ENCODE measurements at regions not wholly inside any gene's neighbourhood (a gene's known extent, or its start where the extent isn't known, plus 50 kb on each side); places are given as distances from the start of the nearest gene placed in this dataset.

DNA sequence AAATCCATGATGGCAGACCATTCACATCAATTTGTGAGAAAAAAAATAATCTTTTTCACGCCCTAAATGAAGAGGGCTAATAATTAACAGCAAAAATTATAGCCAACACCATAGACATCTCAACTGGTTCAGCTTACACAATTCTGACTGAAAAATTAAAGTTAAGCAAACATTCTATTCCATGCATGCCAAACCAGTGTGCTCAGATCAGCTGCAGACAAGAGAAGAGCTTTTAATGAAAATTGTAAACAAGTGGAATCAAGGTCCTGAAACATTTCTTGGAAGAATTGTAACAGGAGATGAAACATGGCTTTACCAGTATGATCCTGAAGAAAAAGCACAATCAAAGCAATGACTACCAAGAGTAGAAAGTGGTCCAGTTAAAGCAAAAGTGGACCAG, 710.4 kb downstream of the EPHA7 start:
- ATAC-seq (no peak), FAIRE-seq (no peak), DNase-seq (no peak)
- TF ChIP-seq, protein P1, sequence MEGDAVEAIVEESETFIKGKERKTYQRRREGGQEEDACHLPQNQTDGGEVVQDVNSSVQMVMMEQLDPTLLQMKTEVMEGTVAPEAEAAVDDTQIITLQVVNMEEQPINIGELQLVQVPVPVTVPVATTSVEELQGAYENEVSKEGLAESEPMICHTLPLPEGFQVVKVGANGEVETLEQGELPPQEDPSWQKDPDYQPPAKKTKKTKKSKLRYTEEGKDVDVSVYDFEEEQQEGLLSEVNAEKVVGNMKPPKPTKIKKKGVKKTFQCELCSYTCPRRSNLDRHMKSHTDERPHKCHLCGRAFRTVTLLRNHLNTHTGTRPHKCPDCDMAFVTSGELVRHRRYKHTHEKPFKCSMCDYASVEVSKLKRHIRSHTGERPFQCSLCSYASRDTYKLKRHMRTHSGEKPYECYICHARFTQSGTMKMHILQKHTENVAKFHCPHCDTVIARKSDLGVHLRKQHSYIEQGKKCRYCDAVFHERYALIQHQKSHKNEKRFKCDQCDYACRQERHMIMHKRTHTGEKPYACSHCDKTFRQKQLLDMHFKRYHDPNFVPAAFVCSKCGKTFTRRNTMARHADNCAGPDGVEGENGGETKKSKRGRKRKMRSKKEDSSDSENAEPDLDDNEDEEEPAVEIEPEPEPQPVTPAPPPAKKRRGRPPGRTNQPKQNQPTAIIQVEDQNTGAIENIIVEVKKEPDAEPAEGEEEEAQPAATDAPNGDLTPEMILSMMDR (IDR thresholded peaks at IDR 0.05): no peak
- Histone ChIP-seq H3K9me3 (no peaks in the 10 kb centered on the region), H3K27me3 (no peaks in the 10 kb centered on the region), H3K4me1 (no peaks in the 10 kb centered on the region), H3K4me3 (no peak overlapping the region), H3K36me3 (no peaks in the 10 kb centered on the region), H3K27ac (no peak overlapping the region)
- intact Hi-C loops (cut with DNase I): no loop called here
- 12 to 13% methylated on average over 1 of the region's 1 CpG for WGBS, 2 donors

DNA sequence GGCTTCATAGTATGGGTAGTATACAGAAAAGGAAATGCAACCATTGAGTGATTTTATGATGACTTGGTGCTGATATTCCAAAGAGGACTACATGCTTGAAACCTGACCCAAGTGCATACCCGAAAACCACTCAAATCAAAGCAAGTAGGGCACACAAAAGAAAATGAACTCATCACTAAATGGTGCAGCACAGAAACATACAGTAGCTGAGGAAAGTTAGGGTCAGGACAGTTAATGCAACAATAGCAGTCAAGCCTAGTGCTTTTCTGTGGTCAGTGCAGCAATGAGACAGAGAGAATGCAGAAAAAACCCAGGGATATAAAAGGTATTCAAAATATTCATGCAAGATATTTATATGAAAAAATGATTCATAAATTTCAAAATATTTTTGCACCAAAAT, 711.1 kb downstream of the EPHA7 start:
- H3K4me1 ChIP-seq: no peaks in the 10 kb centered on the region
- TF ChIP-seq, protein P1 (IDR thresholded peaks at IDR 0.05): no peak
- DNase-seq: no peak
- no peak for ATAC-seq
- intact Hi-C loops (cut with DNase I): no loop called here
- H3K36me3 ChIP-seq: no peaks in the 10 kb centered on the region
- H3K27ac ChIP-seq: no peak overlapping the region
- H3K4me3 ChIP-seq: no peak overlapping the region
- H3K9me3 ChIP-seq: no peaks in the 10 kb centered on the region
- WGBS, 2 donors: 51 to 58% methylated on average over 1 of the region's 1 CpG
- FAIRE-seq: no peak
- H3K27me3 ChIP-seq: no peaks in the 10 kb centered on the region

DNA sequence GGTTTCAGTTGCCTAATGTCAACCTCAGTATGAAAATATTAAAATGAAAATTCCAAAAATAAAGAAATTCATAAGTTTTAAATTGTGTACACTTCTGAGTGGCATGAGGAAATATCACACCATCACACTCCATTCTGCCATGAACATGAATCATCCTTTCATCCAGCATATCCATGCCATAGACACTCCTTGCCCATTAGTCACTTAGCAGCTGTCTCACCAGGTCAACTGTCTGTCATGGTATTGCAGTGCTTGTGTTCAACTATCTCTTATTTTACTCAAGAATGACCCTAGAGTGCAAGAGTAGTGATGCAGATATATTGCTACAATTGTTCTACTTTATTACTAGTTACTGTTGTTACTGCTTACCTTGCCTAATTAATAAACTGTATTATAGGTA, 712.4 kb downstream of the EPHA7 start:
- Histone ChIP-seq H3K9me3 (no peaks in the 10 kb centered on the region), H3K36me3 (no peaks in the 10 kb centered on the region), H3K27me3 (no peaks in the 10 kb centered on the region), H3K27ac (no peak overlapping the region), H3K4me1 (no peaks in the 10 kb centered on the region), H3K4me3 (no peak overlapping the region)
- FAIRE-seq (no peak), DNase-seq (no peak), ATAC-seq (no peak)
- TF ChIP-seq, protein P1 (IDR thresholded peaks at IDR 0.05): no peak
- intact Hi-C loops (cut with DNase I): no loop called here

DNA sequence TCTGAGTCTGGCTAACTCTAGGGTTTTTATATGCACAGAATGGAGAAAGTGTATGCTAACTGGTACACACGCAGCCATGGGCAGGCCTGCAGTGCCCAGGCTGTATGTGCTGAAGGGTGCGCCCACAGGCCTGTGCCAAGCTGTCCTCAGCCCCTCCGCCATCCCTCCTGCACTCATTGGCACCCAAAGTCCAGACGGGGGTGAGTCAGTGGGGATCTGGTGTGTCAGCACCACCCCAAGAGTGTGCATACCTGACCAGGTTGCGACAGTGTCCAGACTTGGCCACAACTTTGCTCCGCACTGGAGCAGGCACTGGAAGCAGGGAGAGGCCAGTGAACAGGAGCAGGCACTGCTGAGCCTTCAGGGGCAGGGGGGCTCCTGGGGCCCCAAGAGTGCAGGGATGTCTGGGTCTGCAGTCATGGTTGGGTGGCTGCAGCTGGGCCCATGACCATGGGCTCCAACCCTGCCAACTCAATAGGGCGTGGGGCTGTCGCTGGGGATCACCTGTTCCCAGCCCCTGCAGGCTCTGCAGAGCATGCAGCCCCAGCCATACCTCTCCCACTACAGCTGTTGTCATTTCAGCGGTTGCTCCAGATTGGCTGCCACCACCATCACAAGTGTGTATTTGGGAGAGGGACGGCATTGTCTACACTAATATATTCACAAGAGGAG, 717.8 kb downstream of the EPHA7 start:
- ATAC-seq (no peak), DNase-seq (peak in 3 of 6 donors; percentile 6 to 40 (median 26)), FAIRE-seq (no peak)
- no peaks in the 10 kb centered on the region for H3K4me1 ChIP-seq
- H3K4me3 ChIP-seq: no peak overlapping the region
- no peaks in the 10 kb centered on the region for H3K9me3 ChIP-seq
- H3K27ac ChIP-seq: no peak overlapping the region
- 75 to 82% methylated on average over 10 of the region's 10 CpGs for WGBS, 2 donors
- H3K36me3 ChIP-seq: no peaks in the 10 kb centered on the region
- TF ChIP-seq, protein P1 (IDR thresholded peaks at IDR 0.05): no peak
- H3K27me3 ChIP-seq: no peaks in the 10 kb centered on the region
- intact Hi-C loops (cut with DNase I): no loop called here

DNA sequence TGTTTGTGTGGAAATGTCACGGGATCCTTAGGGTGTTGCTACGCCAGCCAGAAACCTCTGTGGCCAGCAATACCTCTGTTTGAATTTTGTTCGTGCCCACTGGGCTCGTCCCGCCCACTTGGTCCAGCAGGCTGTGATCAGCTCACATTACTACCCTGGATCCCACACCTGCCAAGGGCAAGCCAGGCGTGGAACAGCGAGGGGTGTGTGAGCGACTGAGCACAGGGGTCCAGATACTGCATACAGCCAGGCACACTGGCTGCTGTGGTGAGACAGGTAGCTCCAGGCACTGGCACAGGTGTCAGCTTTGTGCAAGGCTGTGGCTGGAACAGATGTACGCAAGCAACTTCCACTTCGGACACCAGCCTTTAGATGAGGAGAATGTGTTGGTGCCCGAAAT, 718.9 kb downstream of the EPHA7 start:
- FAIRE-seq (no peak), DNase-seq (peak in 4 of 6 donors; percentile 9 to 43 (median 21)), ATAC-seq (no peak)
- TF ChIP-seq, protein P1 (IDR thresholded peaks at IDR 0.05): no peak
- WGBS, 2 donors: 67 to 77% methylated on average over 11 of the region's 11 CpGs
- intact Hi-C loops (cut with DNase I): no loop called here
- Histone ChIP-seq H3K27ac (no peak overlapping the region), H3K4me3 (no peak overlapping the region), H3K4me1 (no peaks in the 10 kb centered on the region), H3K27me3 (no peaks in the 10 kb centered on the region), H3K9me3 (no peaks in the 10 kb centered on the region), H3K36me3 (no peaks in the 10 kb centered on the region)
